WERI-Rb-1 (cell line): ENCODE measurements at regions not wholly inside any gene's neighbourhood (a gene's known extent, or its start where the extent isn't known, plus 50 kb on each side); places are given as distances from the start of the nearest gene placed in this dataset.

Experiments used
- DNase-seq: peaks from one replicate; pipeline ENCODE4 v3.0.0-alpha.2; 2020
- H3K27ac ChIP-seq: fragments of 250-450 bp; sonication (Bioruptor Pico); 2 replicates; pipeline ENCODE4 v1.5.1; 2020; ENCODE audit warnings: mild to moderate bottlenecking, moderate library complexity
- H3K27me3 ChIP-seq: fragments of 250-450 bp; sonication (Bioruptor Pico); 2 replicates; pipeline ENCODE4 v1.5.1; 2021; ENCODE audit warnings: mild to moderate bottlenecking, low read depth, moderate library complexity; ENCODE audit not compliant: insufficient read depth, severe bottlenecking
- H3K36me3 ChIP-seq: fragments of 250-450 bp; sonication (Bioruptor Pico); 2 replicates; pipeline ENCODE4 v1.5.1; 2020; ENCODE audit warnings: mild to moderate bottlenecking, moderate library complexity
- H3K4me3 ChIP-seq: 2 replicates; pipeline ENCODE4 v1.5.1; 2011; ENCODE audit warnings: low read depth, mild to moderate bottlenecking, control low read depth, low read length
- H3K9me3 ChIP-seq: fragments of 250-450 bp; sonication (Bioruptor Pico); 2 replicates; pipeline ENCODE4 v1.5.1; 2021; ENCODE audit warnings: mild to moderate bottlenecking, moderate library complexity; ENCODE audit not compliant: severe bottlenecking
- TF ChIP-seq, protein P1 (sequence below): IDR thresholded peaks from 2 replicates; pipeline ENCODE4 v1.5.1; 2011; ENCODE audit warnings: low read depth, mild to moderate bottlenecking, control low read depth, inconsistent platforms, low read length

DNA sequence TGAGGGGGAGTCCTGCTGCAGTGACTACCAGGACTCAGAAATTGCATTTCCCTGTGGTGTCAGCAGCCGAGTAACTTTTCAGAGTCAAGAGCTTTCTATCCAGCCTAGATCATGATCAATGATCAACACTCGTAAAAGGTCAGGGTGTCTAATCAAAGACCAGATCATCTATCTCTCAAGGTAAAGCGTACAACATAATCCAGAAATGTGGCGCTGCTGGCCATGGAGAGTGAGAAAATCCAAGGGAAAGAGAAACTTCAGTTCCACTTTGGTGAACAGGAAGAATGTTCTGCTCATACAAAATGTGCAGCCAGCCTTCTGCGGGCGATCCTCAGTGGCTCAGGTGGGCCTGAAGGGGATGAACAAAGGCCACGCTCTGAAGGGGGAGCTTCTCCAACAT, 1005.8 kb upstream of the NR2F2 start:
- Histone ChIP-seq H3K27ac (no peak overlapping the region), H3K36me3 (no peaks in the 10 kb centered on the region), H3K4me3 (no peak overlapping the region), H3K27me3 (peaks cover 42% of the 10 kb centered on the region), H3K9me3 (no peaks in the 10 kb centered on the region)
- TF ChIP-seq, protein P1, sequence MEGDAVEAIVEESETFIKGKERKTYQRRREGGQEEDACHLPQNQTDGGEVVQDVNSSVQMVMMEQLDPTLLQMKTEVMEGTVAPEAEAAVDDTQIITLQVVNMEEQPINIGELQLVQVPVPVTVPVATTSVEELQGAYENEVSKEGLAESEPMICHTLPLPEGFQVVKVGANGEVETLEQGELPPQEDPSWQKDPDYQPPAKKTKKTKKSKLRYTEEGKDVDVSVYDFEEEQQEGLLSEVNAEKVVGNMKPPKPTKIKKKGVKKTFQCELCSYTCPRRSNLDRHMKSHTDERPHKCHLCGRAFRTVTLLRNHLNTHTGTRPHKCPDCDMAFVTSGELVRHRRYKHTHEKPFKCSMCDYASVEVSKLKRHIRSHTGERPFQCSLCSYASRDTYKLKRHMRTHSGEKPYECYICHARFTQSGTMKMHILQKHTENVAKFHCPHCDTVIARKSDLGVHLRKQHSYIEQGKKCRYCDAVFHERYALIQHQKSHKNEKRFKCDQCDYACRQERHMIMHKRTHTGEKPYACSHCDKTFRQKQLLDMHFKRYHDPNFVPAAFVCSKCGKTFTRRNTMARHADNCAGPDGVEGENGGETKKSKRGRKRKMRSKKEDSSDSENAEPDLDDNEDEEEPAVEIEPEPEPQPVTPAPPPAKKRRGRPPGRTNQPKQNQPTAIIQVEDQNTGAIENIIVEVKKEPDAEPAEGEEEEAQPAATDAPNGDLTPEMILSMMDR, result no peak
- no peak for DNase-seq

DNA sequence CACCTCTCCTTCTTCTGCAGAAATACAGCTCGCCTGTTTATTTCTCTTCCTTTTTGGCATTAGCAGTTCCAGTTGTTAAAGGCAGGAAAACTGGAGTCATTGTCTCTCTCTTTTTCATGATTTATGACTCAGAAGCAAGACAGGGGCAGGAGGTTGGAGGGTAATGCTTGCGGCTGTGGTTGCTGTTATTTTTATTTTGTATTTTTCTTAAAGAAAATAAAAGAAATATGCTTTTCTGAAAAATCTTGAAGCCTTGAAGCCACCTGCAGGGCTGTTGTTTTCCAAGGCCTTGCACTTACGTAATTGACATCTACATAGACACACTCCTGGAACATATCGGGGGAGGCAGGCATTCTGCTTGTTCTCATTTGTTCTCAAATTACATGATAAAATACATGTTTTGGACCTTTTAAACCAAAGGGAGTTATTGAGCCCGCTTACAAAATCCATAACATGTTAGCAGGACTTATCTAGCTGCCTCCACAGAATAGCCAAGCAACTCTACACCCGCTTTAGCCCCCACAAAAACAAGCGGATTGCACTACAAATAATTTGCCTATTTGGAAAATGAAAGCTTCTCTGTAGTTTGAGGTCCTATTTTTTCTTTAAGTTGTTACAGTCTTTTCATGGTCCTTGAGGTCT, 1004.6 kb upstream of the NR2F2 start:
- no peaks in the 10 kb centered on the region for H3K36me3 ChIP-seq
- no peak overlapping the region for H3K4me3 ChIP-seq
- H3K9me3 ChIP-seq, result no peaks in the 10 kb centered on the region
- DNase-seq, result no peak
- TF ChIP-seq, protein P1, result no peak
- peaks cover 42% of the 10 kb centered on the region for H3K27me3 ChIP-seq
- H3K27ac ChIP-seq, result no peak overlapping the region

DNA sequence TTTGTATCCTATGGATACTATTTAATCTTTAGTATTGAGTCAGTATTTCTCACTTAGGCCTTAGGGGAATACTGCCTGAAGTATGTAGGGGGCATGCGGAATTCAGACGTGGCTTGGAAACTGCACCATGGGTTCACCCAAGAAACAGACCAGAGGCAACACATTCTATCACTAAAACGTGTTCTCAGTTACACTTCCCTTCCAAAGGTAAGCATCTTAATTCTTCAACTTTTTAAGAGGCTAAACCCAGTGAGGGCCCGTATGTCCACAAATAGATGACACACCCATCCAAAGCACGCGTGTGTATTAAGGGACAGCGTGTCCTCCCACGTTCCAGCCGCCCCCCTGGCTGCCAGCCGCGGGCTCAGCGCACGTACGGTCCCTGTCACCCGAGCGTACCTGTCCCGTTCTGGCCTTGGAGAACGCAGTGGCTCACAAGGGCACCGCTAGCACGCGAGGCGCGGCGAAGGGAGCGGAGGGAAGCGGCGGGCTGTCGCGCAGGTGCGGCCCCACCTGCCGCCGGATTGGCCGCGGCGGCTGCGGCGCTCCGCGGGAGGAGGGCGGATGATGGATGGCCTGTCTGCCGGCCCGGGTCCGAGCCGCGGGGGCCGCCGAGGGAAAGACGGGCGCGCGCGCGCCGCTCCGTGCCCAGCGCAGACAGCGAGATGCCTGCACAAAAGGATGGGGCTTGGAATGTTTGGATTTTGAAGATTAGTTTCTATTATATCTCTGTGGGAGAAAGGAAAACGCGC, 1003.9 kb upstream of the NR2F2 start:
- H3K27me3 ChIP-seq, result peaks cover 42% of the 10 kb centered on the region
- TF ChIP-seq, protein P1, result no peak
- no peaks in the 10 kb centered on the region for H3K9me3 ChIP-seq
- H3K27ac ChIP-seq, result no peak overlapping the region
- no peaks in the 10 kb centered on the region for H3K36me3 ChIP-seq
- peak; percentile 9 for DNase-seq
- no peak overlapping the region; the same call in 1 of the 2 replicates for H3K4me3 ChIP-seq

DNA sequence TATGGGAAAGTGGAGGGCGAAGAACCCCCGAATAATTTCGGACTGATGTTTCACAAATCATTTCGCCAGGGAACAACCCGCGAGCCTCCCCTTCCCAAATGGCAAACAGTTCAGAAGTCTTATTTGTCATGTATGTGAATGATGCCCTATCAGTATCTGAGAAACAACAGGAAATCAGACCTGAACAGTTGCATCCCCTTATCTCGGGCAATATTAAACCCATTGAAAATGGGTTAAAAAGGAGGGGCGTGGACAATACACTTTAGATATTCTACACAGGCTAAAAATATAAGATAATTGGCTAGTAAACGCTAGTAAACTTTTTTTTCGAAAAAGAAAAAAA, 1003.3 kb upstream of the NR2F2 start:
- DNase-seq, result no peak
- H3K4me3 ChIP-seq, result no peak overlapping the region
- peaks cover 42% of the 10 kb centered on the region for H3K27me3 ChIP-seq
- H3K36me3 ChIP-seq, result no peaks in the 10 kb centered on the region
- H3K27ac ChIP-seq, result no peak overlapping the region
- no peaks in the 10 kb centered on the region for H3K9me3 ChIP-seq
- TF ChIP-seq, protein P1, result no peak

DNA sequence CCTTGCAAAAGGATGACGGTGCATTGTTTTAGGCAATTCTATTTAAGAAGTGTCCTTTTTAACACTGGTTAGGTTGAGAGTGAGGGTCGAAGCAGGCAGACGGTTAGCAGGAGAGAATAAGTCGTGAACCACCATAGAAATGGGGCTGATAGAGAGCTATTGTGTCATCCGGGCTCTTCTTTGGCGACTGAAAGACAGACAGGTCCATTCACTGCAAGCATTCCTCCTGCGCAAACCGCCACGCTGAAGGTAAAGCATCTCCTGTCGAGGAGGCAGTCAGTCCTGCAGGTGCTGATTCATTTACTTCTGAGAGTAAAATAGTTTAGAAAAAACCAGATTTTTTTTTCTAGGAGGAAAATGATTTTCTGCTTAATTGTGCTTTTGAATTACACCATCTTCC, 1002.8 kb upstream of the NR2F2 start:
- H3K9me3 ChIP-seq, result no peaks in the 10 kb centered on the region
- H3K4me3 ChIP-seq, result no peak overlapping the region
- no peak overlapping the region for H3K27ac ChIP-seq
- H3K36me3 ChIP-seq, result no peaks in the 10 kb centered on the region
- TF ChIP-seq, protein P1, result no peak
- no peak for DNase-seq
- H3K27me3 ChIP-seq, result peaks cover 42% of the 10 kb centered on the region

DNA sequence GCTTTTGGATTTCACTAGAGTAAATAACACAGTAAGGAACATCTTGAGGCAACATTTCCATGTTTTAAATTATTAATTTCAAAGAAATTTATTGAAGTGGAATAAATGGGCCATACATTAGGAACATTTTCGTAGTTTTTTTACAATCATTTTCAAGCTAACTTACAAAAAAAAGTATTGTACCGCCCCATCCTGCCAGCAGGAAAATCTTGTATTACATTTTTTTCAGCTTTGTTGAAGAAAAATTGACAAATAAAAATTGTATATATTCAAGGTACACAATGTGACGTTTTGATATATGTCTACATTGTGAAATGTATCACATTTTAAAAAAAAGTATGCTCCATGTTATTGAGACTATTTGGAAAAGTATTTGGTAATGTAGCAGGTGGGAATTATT, 1001.9 kb upstream of the NR2F2 start:
- Histone ChIP-seq H3K36me3 (no peaks in the 10 kb centered on the region), H3K27ac (no peak overlapping the region), H3K4me3 (no peak overlapping the region), H3K27me3 (peaks cover 42% of the 10 kb centered on the region), H3K9me3 (no peaks in the 10 kb centered on the region)
- TF ChIP-seq, protein P1, result no peak
- no peak for DNase-seq
